Fibroblast of skin of right biceps (primary cell): ENCODE measurements at regions not wholly inside any gene's neighbourhood (a gene's known extent, or its start where the extent isn't known, plus 50 kb on each side); places are given as distances from the start of the nearest gene placed in this dataset.
"Not testable (repeated sequence)": the region's sequence is repeated elsewhere in the genome, so short reads cannot be mapped to it uniquely, and the experiment has no call there.

Source experiments
- DNase-seq: peaks from one replicate; pipeline ENCODE4 v3.0.0-alpha.2; 2013

DNA sequence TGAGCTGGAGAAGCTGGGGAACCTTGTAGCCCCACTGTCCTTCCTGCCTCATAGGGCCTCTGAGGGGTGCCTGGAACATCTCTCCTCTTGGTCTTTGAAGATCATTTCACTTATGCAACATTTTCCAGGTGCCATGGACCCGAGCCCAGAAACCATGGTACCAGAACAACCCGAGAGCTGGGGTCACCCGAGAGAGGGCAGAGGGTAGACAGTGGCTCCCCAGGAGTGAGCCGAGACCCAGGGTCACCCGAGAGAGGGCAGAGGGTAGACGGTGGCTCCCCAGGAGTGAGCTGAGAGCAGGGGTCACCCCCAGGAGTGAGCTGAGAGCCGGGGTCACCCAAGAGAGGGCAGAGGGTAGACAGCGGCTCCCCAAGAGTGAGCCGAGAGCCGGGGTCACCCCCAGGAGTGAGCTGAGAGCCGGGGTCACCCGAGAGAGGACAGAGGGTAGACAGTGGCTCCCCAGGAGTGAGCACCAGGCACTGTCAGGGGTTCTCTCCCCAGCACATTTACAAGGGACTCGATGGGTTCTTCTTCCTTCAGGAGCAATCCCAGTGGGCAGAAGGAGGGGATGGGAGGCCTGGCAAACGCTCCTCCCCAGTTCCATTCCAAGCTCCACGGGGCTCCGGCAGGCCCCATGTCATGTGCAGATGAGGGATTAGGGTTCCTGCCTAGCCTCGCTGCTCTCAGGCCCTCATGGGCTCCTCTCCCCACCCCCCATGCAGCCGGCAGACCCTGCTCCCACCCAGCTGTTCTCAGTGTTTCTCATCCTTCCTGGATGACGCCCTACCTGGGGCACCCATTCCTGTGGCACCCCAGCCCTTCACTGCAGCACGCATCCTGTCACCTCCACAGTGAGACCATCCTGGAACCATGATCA is 163.5 kb downstream of the RTP5 start:
- DNase-seq: no peak

GRCh38 chr2:242034138-242034537 is 164.6 kb downstream of the RTP5 start:
- DNase-seq: no peak

- no peak for DNase-seq
These were observed 165.7 kb downstream of the RTP5 start for GRCh38 chr2:242034996-242035814.

DNA sequence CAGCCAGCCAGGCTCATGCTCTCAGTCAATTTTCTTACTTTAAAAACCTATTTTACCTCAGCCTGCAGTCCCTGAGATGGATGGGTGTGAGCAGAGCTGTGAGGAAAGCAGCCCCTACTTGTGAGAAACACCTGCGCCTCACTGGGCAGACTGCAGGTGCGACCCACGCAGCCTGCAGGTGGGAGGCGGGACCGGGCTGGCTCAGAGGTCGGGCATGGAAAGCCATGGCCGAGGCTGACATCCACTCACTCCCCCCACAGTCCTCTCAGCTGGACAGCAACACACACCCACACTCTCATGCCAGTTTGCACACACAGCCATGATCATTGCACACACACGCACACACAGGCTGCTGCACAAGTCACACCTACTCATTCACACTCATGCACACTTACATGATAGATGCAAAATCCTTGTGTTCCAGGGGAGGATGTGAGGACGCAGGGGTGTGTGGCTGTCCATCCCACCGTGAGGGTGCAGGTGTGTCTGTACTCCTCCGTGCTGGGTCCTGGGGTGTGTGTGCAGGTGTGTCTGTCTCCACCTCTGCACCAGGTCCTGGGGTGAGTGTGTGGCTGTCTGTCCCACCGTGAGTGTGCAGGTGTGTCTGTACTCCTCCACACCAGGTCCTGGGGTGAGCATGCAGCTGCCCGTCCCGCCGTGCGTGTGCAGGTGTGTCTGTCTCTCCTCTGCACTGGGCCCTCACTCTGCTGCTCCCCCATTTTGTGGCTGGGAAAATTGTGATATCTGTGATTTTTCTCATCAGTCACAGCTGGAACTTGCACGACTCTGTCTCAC is 166.5 kb downstream of the RTP5 start:
- no peak for DNase-seq

- DNase-seq: no peak
These were observed 167.1 kb downstream of the RTP5 start for GRCh38 chr2:242036653-242036950.

GRCh38 chr2:242038166-242038927 is 168.8 kb downstream of the RTP5 start:
- no peak for DNase-seq

DNA sequence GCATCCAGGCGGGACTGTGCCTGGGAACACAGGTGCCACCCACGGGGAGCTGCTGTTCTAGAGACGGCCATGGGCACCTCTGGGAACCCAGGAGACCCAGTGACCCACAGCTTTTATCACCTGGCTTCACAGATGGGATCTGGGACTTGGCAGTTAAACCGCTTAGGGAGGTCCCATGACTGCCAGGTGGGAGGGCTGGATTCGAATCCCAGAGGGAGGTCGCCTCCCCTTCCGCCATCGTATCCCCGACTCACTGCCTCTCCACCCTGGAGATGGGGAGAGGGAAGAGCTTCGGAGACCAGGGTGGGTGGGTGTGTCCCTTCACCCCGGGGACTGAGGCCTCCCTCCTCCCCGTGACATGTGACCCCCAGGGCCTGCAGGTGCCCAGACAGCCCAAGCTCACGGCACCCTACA is 169.4 kb downstream of the RTP5 start:
- DNase-seq: no peak

DNA sequence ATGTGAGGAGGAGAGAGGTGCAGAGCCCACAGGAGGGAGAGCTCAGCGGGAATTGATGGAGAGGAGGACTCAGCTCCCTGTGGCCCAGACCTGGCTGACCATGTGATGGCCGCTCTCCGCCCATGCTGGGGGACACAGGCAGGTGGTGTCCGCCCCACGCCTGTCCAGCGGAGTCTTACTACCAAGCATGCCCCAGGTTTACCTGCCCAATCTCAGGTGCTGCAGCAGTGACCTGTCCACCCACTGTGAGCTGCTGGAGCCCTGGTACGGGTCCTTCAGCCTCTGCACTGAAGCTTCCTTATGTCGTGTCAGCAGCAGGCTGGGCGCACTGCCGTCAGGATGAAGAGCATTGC is 170.8 kb downstream of the RTP5 start:
- no peak for DNase-seq

DNA sequence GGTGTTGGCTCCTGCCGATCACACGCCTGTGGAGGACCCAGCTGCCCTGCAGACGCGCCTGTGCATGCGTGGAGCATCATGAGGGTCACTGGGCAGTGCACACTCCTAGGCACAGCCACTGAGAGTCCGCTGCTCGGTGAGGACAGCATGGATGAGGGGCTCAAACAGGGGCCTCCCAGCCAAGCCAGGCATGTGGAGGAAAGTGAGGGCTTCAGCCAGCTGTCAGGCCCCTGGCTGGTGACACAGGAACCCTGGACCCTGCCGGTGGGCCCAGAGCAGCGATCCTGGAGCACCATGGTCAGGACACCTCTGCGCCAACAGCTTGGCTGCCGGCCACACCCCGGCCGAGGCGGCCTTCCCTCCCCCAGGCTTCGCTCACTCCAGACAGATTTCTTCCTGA is 171.2 kb downstream of the RTP5 start:
- no peak for DNase-seq

DNA sequence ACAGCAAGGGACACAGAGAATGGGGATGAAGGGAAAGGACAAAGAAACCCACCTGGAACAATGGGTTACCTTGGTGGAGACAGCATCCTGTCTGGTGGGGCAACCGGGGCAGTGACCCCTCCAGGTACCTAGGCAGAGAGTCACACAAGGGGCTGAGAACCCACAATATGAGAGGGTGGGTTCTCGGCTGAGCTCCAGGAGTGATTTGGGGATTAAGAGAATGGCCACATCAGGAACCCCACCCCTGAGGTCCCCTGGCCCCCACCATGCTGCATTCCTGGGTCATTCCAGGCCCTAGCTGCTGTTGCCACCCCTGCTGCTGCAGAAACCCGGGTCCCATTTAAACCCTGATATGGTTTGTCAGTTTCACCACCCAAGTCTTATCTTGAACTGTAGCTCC is 172.3 kb downstream of the RTP5 start:
- no peak for DNase-seq

DNA sequence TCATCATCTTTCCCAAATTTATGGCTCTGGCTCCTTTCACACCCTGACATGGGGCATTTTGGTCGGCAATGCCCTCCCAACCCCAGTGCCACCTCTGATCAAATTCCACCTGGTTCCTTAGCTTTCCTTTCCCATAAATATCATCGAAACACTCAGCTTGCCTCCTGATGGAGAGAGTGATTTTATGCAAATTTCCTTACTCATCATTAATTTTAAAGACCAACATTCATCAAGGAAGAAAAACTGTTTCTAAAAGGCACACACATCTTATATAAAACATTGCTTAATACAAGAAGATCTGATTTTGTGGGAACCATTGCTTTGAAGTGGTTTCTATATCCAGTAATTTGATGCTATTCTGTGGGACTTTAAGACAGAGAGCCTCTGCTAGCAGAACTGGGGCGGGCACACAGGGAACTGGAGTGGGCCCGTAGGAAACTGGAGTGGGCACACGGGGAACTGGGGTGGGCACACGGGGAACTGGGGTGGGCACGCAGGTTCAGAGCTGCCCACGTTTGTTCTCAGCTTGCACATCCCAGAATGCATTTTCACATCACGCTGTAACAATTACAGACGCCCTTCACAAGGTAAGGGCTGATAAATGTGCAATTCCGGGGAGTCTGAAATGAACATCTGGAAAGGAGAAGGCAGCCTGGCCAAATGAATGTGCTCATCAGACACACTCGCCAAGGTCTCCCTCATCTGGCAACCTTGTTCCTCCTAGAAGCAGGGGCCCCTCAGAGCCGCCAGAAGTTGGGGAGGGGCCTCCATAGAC is 174.2 kb downstream of the RTP5 start:
- DNase-seq: no peak

- DNase-seq: no peak
These were observed 174.7 kb downstream of the RTP5 start for GRCh38 chr2:242044313-242044590.

DNA sequence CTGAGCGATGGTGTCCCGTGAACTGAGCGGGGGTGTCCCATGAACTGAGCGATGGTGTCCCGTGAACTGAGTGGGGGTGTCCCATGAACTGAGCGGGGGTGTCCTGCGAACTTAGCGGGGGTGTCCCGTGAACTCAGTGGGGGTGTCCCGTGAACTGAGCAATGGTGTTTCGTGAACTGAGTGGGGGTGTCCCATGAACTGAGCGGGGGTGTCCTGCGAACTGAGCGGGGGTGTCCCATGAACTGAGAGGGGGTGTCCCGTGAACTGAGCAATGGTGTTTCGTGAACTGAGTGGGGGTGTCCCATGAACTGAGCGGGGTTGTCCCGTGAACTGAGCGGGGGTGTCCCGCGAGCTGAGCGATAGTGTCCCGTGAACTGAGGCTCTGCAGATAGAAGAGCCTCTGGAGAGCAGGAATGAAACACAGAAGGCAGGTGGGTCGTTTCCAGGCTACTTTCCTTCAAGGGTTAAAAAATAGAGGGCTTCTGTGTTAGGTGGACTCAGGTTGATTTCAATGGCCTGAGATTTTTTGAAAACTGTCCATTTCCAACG is 176.1 kb downstream of the RTP5 start:
- DNase-seq: not testable (repeated sequence)

- DNase-seq: no peak
These were observed 176.8 kb downstream of the RTP5 start for GRCh38 chr2:242046206-242046826.

GRCh38 chr2:242047963-242048362 is 178.4 kb downstream of the RTP5 start:
- DNase-seq: no peak

DNA sequence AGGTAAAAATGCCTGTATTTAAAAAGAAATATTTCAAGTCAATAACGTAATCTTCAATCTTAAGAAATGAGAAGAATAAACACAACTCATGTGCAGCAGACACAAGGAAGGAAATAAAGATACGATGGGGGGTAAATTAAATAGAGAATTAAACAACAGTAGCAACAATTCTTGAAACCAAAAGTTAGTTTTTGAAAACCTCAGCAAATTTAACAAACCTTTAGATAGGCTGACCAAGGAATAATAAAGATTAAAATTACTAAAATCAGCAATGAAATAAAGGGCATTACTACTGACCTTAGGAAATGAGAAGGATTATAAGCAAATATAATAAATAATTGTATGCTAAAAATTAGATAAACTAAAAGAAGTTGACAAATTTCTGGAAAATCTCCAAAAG is 178.9 kb downstream of the RTP5 start:
- DNase-seq: no peak

GRCh38 chr2:242049492-242049891 is 180.0 kb downstream of the RTP5 start:
- DNase-seq: not testable (repeated sequence)

DNA sequence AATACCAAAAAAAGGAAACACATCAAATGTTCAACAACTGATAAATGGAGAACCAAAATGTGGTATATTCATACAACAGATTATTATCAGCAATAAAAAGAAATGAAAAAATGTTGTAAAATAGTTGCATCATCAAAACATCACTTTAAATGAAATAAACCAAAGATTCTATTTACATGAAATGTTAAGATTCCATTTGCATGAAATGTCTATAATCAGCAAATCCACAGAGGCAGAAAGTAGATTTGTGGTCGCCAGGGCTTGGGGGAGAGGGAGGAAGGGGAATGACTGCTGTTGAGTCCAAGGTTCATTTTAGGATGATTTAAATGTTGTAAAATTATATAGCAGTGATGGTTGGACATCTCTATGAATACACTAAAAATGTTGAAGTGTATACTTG is 181.9 kb downstream of the RTP5 start:
- DNase-seq: peak; percentile 45

DNA sequence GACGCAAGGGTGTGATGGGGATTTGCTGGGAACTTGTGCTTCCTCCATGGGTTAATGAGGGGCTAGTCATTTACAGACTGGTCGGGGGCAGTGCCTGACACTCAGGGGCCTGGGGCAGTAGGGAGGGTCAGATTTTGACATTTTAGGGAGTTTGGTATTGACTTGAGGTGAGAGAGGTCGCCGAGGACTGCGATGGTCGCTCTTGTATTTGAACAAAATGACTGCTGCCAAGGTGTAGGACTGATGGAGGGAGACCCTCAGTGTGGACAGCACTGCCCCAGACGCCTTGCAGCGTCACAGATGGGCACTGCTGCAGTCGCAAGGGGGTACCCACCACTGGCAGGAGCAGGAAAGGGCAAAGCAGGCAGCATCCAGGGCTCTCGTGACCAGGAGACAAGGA is 182.9 kb downstream of the RTP5 start:
- DNase-seq: no peak

GRCh38 chr2:242053921-242054320 is 184.4 kb downstream of the RTP5 start:
- no peak for DNase-seq

- no peak for DNase-seq
These were observed 184.9 kb downstream of the RTP5 start for GRCh38 chr2:242054406-242054805.
